Thyroid gland (tissue), 4 donors: ENCODE measurements at regions not wholly inside any gene's neighbourhood (a gene's known extent, or its start where the extent isn't known, plus 50 kb on each side); places are given as distances from the start of the nearest gene placed in this dataset.

Source experiments
- DNase-seq, 2 donors: peaks; one replicate each; pipeline ENCODE4 v3.0.0-alpha.2; 2019
- H3K27ac ChIP-seq, 3 donors: fragments of 200-600 bp; sonication (generic); 1 replicate in 2 of 3; 2 replicates in 1 of 3; pipeline ENCODE4 v1.5.1; 2016 to 2019; ENCODE audit warnings: mild to moderate bottlenecking in 1 of 3, moderate library complexity in 1 of 3
- H3K27me3 ChIP-seq: fragments of 200-600 bp; sonication (generic); one replicate; pipeline ENCODE4 v1.5.1; 2019
- H3K36me3 ChIP-seq, 2 donors: fragments of 200-600 bp; sonication (generic); one replicate each; pipeline ENCODE4 v1.5.1; 2016 to 2019
- H3K4me1 ChIP-seq, 2 donors: fragments of 200-600 bp; sonication (generic); one replicate each; pipeline ENCODE4 v1.5.1; 2017 to 2019
- H3K4me3 ChIP-seq, 3 donors: fragments of 200-600 bp; sonication (generic); replicated peaks in 1 of 3; 1 replicate in 2 of 3; 2 replicates in 1 of 3; pipeline ENCODE4 v1.5.1; 2016; ENCODE audit warnings: mild to moderate bottlenecking in 1 of 3
- H3K9me3 ChIP-seq: fragments of 200-600 bp; sonication (generic); one replicate; pipeline ENCODE4 v1.5.1; 2017
- POLR2A ChIP-seq, 2 donors: fragments of 450-650 bp; IDR thresholded peaks; one replicate each; pipeline ENCODE4 v1.6.1; 2017; ENCODE audit warnings: antibody characterized with exemption in 2 of 2, mild to moderate bottlenecking in 2 of 2, moderate library complexity in 1 of 2
- WGBS, 2 donors: methylation state at CpG; one replicate each; pipeline ENCODE4 v1.1.5; 2017; 5-methylcytosine and 5-hydroxymethylcytosine counted together
- intact Hi-C: fragments of 100-400 bp; cut with DNase I; formaldehyde crosslinking; loops from one replicate; pipeline ENCODE4 v1.15.1; 2023
- TF ChIP-seq, protein P1 (sequence below), 6 experiments: fragments of 200-600 bp in 3 of 6; fragments of 450-650 bp in 3 of 6; sonication (generic) in 3 of 6; IDR thresholded peaks; one replicate each; pipeline ENCODE4 v1.5.1; 2016 to 2019; ENCODE audit warnings: antibody characterized with exemption in 6 of 6, mild to moderate bottlenecking in 2 of 6, inconsistent platforms in 1 of 6, moderate library complexity in 1 of 6

DNA sequence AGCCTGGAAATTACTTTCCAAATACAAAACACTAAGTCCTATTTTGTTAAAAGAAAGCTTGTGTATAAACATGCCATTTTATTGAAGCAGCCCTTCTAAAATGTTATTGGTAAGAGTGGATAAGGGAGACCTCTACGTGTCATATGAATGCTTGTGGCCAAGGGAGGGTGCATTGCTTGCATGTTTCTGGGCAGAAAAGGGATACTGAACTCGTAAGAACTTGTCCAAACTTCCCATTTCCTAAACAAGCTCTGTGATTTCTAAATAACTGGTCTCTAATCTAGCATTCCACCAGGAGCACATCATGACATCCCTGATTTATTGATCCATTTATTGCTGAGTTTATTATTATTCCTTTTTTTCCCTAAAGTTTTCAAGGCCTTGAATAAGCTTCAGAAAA is 474.1 kb downstream of the CD109 start:
- 57 to 75% methylated on average over 2 of the region's 2 CpGs for WGBS, 2 donors
- Histone ChIP-seq H3K27me3 (no peaks in the 10 kb centered on the region), H3K27ac (no peak overlapping the region), H3K4me3 (no peak overlapping the region), H3K4me1 (no peaks in the 10 kb centered on the region), H3K9me3 (no peaks in the 10 kb centered on the region), H3K36me3 (no peaks in the 10 kb centered on the region)
- DNase-seq, result no peak
- intact Hi-C loops, result no loop called here
- TF ChIP-seq POLR2A (IDR thresholded peaks at IDR 0.05), result no peak
- TF ChIP-seq, protein P1, sequence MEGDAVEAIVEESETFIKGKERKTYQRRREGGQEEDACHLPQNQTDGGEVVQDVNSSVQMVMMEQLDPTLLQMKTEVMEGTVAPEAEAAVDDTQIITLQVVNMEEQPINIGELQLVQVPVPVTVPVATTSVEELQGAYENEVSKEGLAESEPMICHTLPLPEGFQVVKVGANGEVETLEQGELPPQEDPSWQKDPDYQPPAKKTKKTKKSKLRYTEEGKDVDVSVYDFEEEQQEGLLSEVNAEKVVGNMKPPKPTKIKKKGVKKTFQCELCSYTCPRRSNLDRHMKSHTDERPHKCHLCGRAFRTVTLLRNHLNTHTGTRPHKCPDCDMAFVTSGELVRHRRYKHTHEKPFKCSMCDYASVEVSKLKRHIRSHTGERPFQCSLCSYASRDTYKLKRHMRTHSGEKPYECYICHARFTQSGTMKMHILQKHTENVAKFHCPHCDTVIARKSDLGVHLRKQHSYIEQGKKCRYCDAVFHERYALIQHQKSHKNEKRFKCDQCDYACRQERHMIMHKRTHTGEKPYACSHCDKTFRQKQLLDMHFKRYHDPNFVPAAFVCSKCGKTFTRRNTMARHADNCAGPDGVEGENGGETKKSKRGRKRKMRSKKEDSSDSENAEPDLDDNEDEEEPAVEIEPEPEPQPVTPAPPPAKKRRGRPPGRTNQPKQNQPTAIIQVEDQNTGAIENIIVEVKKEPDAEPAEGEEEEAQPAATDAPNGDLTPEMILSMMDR (IDR thresholded peaks at IDR 0.05), result no peak

DNA sequence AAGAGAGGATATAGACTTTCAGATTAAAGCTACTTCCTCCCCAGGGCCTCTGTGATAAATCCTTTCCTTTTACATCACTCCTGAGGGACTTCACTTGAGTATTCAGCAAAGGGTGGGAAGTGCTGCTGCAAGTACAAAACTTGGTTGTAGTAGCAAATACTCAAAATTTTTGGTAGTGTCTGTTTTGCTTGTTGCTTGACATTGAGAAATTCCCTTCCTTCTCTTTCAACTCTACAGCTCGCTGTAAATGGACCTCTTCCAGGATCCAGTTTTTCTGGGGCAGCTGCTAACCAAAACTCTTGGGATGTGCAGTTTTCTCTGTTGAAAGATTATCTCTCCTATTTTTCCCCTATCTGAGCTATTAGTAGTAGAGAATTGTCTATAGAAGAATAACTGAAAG is 472.0 kb downstream of the CD109 start:
- Histone ChIP-seq H3K4me1 (no peaks in the 10 kb centered on the region), H3K9me3 (no peaks in the 10 kb centered on the region), H3K27ac (no peak overlapping the region), H3K27me3 (no peaks in the 10 kb centered on the region), H3K4me3 (no peak overlapping the region), H3K36me3 (no peaks in the 10 kb centered on the region)
- 33 to 44% methylated on average over 1 of the region's 1 CpG for WGBS, 2 donors
- intact Hi-C loops, result no loop called here
- no peak for DNase-seq
- TF ChIP-seq POLR2A (IDR thresholded peaks at IDR 0.05), result no peak
- TF ChIP-seq, protein P1 (IDR thresholded peaks at IDR 0.05), result no peak

GRCh38 chr6:74167511-74167910 is 471.5 kb downstream of the CD109 start:
- Histone ChIP-seq H3K27ac (no peak overlapping the region), H3K9me3 (no peaks in the 10 kb centered on the region), H3K27me3 (no peaks in the 10 kb centered on the region), H3K36me3 (no peaks in the 10 kb centered on the region), H3K4me1 (no peaks in the 10 kb centered on the region), H3K4me3 (no peak overlapping the region)
- intact Hi-C loops, result no loop called here
- TF ChIP-seq POLR2A (IDR thresholded peaks at IDR 0.05), result no peak
- TF ChIP-seq, protein P1 (IDR thresholded peaks at IDR 0.05), result no peak
- no peak for DNase-seq
- WGBS, 2 donors, result 11 to 13% methylated on average over 1 of the region's 1 CpG

GRCh38 chr6:74166849-74167248 is 470.8 kb downstream of the CD109 start:
- no peak for DNase-seq
- TF ChIP-seq, protein P1 (IDR thresholded peaks at IDR 0.05), result no peak
- Histone ChIP-seq H3K4me3 (no peak overlapping the region), H3K9me3 (no peaks in the 10 kb centered on the region), H3K36me3 (no peaks in the 10 kb centered on the region), H3K27ac (no peak overlapping the region), H3K27me3 (no peaks in the 10 kb centered on the region), H3K4me1 (no peaks in the 10 kb centered on the region)
- 42 to 57% methylated on average over 2 of the region's 2 CpGs for WGBS, 2 donors
- intact Hi-C loops, result no loop called here

GRCh38 chr6:74161380-74161779 is 465.4 kb downstream of the CD109 start:
- H3K4me1 ChIP-seq, result no peaks in the 10 kb centered on the region
- TF ChIP-seq, protein P1 (IDR thresholded peaks at IDR 0.05), result no peak
- no peak for TF ChIP-seq POLR2A (IDR thresholded peaks at IDR 0.05)
- no peaks in the 10 kb centered on the region for H3K27me3 ChIP-seq
- H3K27ac ChIP-seq, result no peak overlapping the region
- intact Hi-C loops, result no loop called here
- H3K9me3 ChIP-seq, result no peaks in the 10 kb centered on the region
- no peak for DNase-seq
- H3K4me3 ChIP-seq, result no peak overlapping the region
- no peaks in the 10 kb centered on the region for H3K36me3 ChIP-seq
